ENCODE measurements at regions not wholly inside any gene's neighbourhood (a gene's known extent, or its start where the extent isn't known, plus 50 kb on each side); places are given as distances from the start of the nearest gene placed in this dataset.

GRCh38 chr1:218948446-218948845 lies 225.2 kb upstream of the LYPLAL1 start:
- TF ChIP-seq, protein P1, sequence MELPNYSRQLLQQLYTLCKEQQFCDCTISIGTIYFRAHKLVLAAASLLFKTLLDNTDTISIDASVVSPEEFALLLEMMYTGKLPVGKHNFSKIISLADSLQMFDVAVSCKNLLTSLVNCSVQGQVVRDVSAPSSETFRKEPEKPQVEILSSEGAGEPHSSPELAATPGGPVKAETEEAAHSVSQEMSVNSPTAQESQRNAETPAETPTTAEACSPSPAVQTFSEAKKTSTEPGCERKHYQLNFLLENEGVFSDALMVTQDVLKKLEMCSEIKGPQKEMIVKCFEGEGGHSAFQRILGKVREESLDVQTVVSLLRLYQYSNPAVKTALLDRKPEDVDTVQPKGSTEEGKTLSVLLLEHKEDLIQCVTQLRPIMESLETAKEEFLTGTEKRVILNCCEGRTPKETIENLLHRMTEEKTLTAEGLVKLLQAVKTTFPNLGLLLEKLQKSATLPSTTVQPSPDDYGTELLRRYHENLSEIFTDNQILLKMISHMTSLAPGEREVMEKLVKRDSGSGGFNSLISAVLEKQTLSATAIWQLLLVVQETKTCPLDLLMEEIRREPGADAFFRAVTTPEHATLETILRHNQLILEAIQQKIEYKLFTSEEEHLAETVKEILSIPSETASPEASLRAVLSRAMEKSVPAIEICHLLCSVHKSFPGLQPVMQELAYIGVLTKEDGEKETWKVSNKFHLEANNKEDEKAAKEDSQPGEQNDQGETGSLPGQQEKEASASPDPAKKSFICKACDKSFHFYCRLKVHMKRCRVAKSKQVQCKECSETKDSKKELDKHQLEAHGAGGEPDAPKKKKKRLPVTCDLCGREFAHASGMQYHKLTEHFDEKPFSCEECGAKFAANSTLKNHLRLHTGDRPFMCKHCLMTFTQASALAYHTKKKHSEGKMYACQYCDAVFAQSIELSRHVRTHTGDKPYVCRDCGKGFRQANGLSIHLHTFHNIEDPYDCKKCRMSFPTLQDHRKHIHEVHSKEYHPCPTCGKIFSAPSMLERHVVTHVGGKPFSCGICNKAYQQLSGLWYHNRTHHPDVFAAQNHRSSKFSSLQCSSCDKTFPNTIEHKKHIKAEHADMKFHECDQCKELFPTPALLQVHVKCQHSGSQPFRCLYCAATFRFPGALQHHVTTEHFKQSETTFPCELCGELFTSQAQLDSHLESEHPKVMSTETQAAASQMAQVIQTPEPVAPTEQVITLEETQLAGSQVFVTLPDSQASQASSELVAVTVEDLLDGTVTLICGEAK (IDR thresholded peaks at IDR 0.05; ENCODE audit: borderline replicate concordance), result no peak
- no peak for TF ChIP-seq SREBF2 (IDR thresholded peaks at IDR 0.05; ENCODE audit: low read length)
- no peak for TF ChIP-seq POLR2A (IDR thresholded peaks at IDR 0.05; ENCODE audit: low read depth, low read length)
- TF ChIP-seq BRCA1 (IDR thresholded peaks at IDR 0.05; ENCODE audit: low read depth, low read length), result no peak

Data from GM12878 (cell line).